Mesenchymal stem cell (in vitro differentiated cells and primary cell): ENCODE measurements at regions not wholly inside any gene's neighbourhood (a gene's known extent, or its start where the extent isn't known, plus 50 kb on each side); places are given as distances from the start of the nearest gene placed in this dataset.

Experiments
- DNase-seq: peaks from one replicate; pipeline ENCODE4 v3.0.0-alpha.2; 2013
- H2AFZ ChIP-seq: one replicate; pipeline ENCODE4 v1.6.1; 2013; ENCODE audit warnings: low read depth, mild to moderate bottlenecking, control low read depth, inconsistent platforms, low read length, moderate library complexity
- H2AK5ac ChIP-seq: 2 replicates; pipeline ENCODE4 v1.6.1; 2013; ENCODE audit warnings: low read length, moderate library complexity, mild to moderate bottlenecking, inconsistent platforms; ENCODE audit not compliant: severe bottlenecking
- H2BK120ac ChIP-seq: one replicate; pipeline ENCODE4 v1.6.1; 2013; ENCODE audit warnings: low read depth, mild to moderate bottlenecking, inconsistent platforms, low read length, moderate library complexity
- H2BK12ac ChIP-seq, 2 experiments: one replicate each; pipeline ENCODE4 v1.6.1; 2013; ENCODE audit warnings: inconsistent platforms in 2 of 2, low read length in 2 of 2, mild to moderate bottlenecking in 2 of 2, moderate library complexity in 2 of 2, control low read depth in 1 of 2
- H2BK15ac ChIP-seq: one replicate; pipeline ENCODE4 v1.6.1; 2013; ENCODE audit warnings: mild to moderate bottlenecking, low read depth, inconsistent platforms; ENCODE audit not compliant: poor library complexity, severe bottlenecking
- H2BK5ac ChIP-seq: 2 replicates; pipeline ENCODE4 v1.6.1; 2013; ENCODE audit warnings: low read depth, mild to moderate bottlenecking, low read length, control low read depth, inconsistent platforms; ENCODE audit not compliant: poor library complexity, severe bottlenecking
- H3K14ac ChIP-seq, 2 experiments: one replicate each; pipeline ENCODE4 v1.6.1; 2013; ENCODE audit warnings: inconsistent platforms in 2 of 2, low read length in 2 of 2, control low read depth in 1 of 2, mild to moderate bottlenecking in 1 of 2, moderate library complexity in 1 of 2
- H3K18ac ChIP-seq, 2 experiments: one replicate each; pipeline ENCODE4 v1.6.1; 2013; ENCODE audit warnings: inconsistent platforms in 2 of 2, low read length in 2 of 2, control low read depth in 1 of 2, low read depth in 1 of 2, mild to moderate bottlenecking in 1 of 2
- H3K23ac ChIP-seq, 2 experiments: one replicate each; pipeline ENCODE4 v1.6.1; 2013; ENCODE audit warnings: inconsistent platforms in 2 of 2, low read length in 2 of 2, mild to moderate bottlenecking in 2 of 2, moderate library complexity in 2 of 2, control low read depth in 1 of 2
- H3K27ac ChIP-seq: 2 replicates; pipeline ENCODE4 v1.5.1; 2013; ENCODE audit warnings: mild to moderate bottlenecking, moderate library complexity, low read length, control low read depth, inconsistent platforms; ENCODE audit not compliant: poor library complexity, severe bottlenecking
- H3K27me3 ChIP-seq, 2 experiments: 2 replicates each; pipeline versions ENCODE4 v1.6.1 to v1.7.0; 2013; ENCODE audit warnings: low read length in 2 of 2, mild to moderate bottlenecking in 2 of 2, moderate library complexity in 2 of 2, control low read depth in 1 of 2, inconsistent platforms in 1 of 2; ENCODE audit not compliant: control insufficient read depth in 1 of 2, insufficient read depth in 1 of 2
- H3K36me3 ChIP-seq, 2 experiments: 2 replicates each; pipeline versions ENCODE4 v1.6.1 to v1.7.0; 2013; ENCODE audit warnings: low read length in 2 of 2, control low read depth in 1 of 2, inconsistent platforms in 1 of 2, low read depth in 1 of 2, mild to moderate bottlenecking in 1 of 2; ENCODE audit not compliant: insufficient read depth in 2 of 2, control insufficient read depth in 1 of 2
- H3K4ac ChIP-seq, 2 experiments: one replicate each; pipeline ENCODE4 v1.6.1; 2013; ENCODE audit warnings: inconsistent platforms in 2 of 2, low read length in 2 of 2, mild to moderate bottlenecking in 2 of 2, moderate library complexity in 2 of 2, control low read depth in 1 of 2, low read depth in 1 of 2
- H3K4me1 ChIP-seq: 2 replicates; pipeline ENCODE4 v1.6.1; 2013; ENCODE audit warnings: low read depth, low read length, control low read depth; ENCODE audit not compliant: control insufficient read depth, insufficient read depth
- H3K4me2 ChIP-seq: 2 replicates; pipeline ENCODE4 v1.6.1; 2013; ENCODE audit warnings: low read length, mild to moderate bottlenecking, inconsistent platforms; ENCODE audit not compliant: poor library complexity, severe bottlenecking
- H3K4me3 ChIP-seq, 2 experiments: 2 replicates each; pipeline versions ENCODE4 v1.5.1 to v1.7.0; 2013; ENCODE audit warnings: low read length in 2 of 2, mild to moderate bottlenecking in 2 of 2, control low read depth in 1 of 2, low read depth in 1 of 2; ENCODE audit not compliant: insufficient read depth in 1 of 2
- H3K79me1 ChIP-seq: replicated peaks from 2 replicates; pipeline ENCODE4 v1.6.1; 2013; ENCODE audit warnings: mild to moderate bottlenecking, control low read depth, low read length, inconsistent platforms; ENCODE audit not compliant: poor library complexity, severe bottlenecking
- H3K9ac ChIP-seq: 2 replicates; pipeline ENCODE4 v1.7.0; 2013; ENCODE audit warnings: mild to moderate bottlenecking, low read length, moderate library complexity
- H3K9me3 ChIP-seq: 2 replicates; pipeline ENCODE4 v1.7.0; 2013; ENCODE audit warnings: mild to moderate bottlenecking, low read length; ENCODE audit not compliant: control insufficient read depth
- H4K8ac ChIP-seq: one replicate; pipeline ENCODE4 v1.6.1; 2013; ENCODE audit warnings: inconsistent platforms, mild to moderate bottlenecking, low read length, moderate library complexity
- H4K91ac ChIP-seq: one replicate; pipeline ENCODE4 v1.6.1; 2013; ENCODE audit warnings: mild to moderate bottlenecking, low read length, inconsistent platforms
- WGBS: methylation state at CpG from one replicate; pipeline ENCODE4 v1.1.7; 2013; ENCODE audit warnings: mixed read lengths; 5-methylcytosine and 5-hydroxymethylcytosine counted together

DNA sequence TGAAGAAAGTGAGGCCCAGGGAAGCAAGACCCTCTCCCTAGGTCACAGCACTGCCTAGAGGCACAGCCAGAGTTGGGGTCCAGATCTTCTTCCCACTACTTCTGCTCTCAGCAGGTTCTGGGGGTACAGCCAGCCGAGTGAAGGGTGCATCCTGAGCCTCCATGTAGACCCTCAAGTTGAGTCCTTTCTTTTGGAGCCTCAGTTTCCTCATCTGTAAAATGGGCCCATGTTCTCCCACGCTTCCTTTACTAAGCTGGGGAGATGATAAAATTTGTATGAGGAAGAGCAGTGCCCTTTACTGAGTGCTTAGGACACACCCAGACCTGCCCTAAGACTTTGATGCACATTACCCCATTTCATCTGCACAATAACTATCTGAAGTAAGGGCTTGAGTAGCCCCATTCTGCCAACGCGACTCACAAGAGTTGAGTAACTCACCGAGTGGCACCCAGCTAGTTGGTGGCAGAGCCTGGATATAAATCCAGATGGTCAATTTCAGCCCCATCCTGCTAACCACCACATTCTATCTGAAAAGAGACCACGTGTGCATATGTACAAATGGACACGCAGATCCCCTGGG is 64.3 kb upstream of the GGTA1 start:
- no peaks in the 10 kb centered on the region for H3K9me3 ChIP-seq
- no peak overlapping the region for H3K27ac ChIP-seq
- H3K23ac ChIP-seq: no peak overlapping the region
- 90% methylated on average over 6 of the region's 7 CpGs for WGBS
- no peak overlapping the region for H3K9ac ChIP-seq
- H3K4ac ChIP-seq: no peak overlapping the region
- no peak for DNase-seq
- no peak overlapping the region for H2BK15ac ChIP-seq
- H3K79me1 ChIP-seq: no peaks in the 10 kb centered on the region
- no peak overlapping the region for H2AK5ac ChIP-seq
- H2BK12ac ChIP-seq: peak overlapping the region in 1 of 2 experiments; percentile 44
- H3K4me2 ChIP-seq: no peak overlapping the region
- H3K18ac ChIP-seq: no peak overlapping the region
- H3K14ac ChIP-seq: no peak overlapping the region
- no peak overlapping the region for H3K4me3 ChIP-seq
- no peak overlapping the region for H4K8ac ChIP-seq
- H3K27me3 ChIP-seq: peaks cover 0 to 17% of the 10 kb centered on the region in 2 experiments
- no peak overlapping the region for H2AFZ ChIP-seq
- no peak overlapping the region for H4K91ac ChIP-seq
- H3K4me1 ChIP-seq: peaks cover 25% of the 10 kb centered on the region
- H2BK120ac ChIP-seq: no peak overlapping the region
- no peaks in the 10 kb centered on the region for H3K36me3 ChIP-seq
- no peak overlapping the region for H2BK5ac ChIP-seq

GRCh38 chr9:121564504-121565260 is 65.0 kb upstream of the GGTA1 start:
- no peak overlapping the region for H3K4me3 ChIP-seq
- H2BK120ac ChIP-seq: no peak overlapping the region
- H2AFZ ChIP-seq: no peak overlapping the region
- H3K27me3 ChIP-seq: peaks cover 0 to 17% of the 10 kb centered on the region in 2 experiments
- no peaks in the 10 kb centered on the region for H3K9me3 ChIP-seq
- no peak overlapping the region for H3K4me2 ChIP-seq
- H2BK5ac ChIP-seq: no peak overlapping the region
- H3K9ac ChIP-seq: no peak overlapping the region
- peak overlapping the region in 1 of 2 experiments; percentile 50 for H3K18ac ChIP-seq
- peak overlapping the region in 1 of 2 experiments; percentile 15 for H3K14ac ChIP-seq
- no peak overlapping the region for H3K23ac ChIP-seq
- H2BK12ac ChIP-seq: peak overlapping the region; percentile 12 to 44
- no peaks in the 10 kb centered on the region for H3K36me3 ChIP-seq
- H3K4ac ChIP-seq: peak overlapping the region in 1 of 2 experiments; percentile 13
- no peak overlapping the region for H4K8ac ChIP-seq
- no peak overlapping the region for H4K91ac ChIP-seq
- DNase-seq: no peak
- no peak overlapping the region for H2BK15ac ChIP-seq
- H3K27ac ChIP-seq: no peak overlapping the region
- no peak overlapping the region for H2AK5ac ChIP-seq
- no peaks in the 10 kb centered on the region for H3K79me1 ChIP-seq
- peaks cover 24% of the 10 kb centered on the region for H3K4me1 ChIP-seq
- 76% methylated on average over 11 of the region's 11 CpGs for WGBS

DNA sequence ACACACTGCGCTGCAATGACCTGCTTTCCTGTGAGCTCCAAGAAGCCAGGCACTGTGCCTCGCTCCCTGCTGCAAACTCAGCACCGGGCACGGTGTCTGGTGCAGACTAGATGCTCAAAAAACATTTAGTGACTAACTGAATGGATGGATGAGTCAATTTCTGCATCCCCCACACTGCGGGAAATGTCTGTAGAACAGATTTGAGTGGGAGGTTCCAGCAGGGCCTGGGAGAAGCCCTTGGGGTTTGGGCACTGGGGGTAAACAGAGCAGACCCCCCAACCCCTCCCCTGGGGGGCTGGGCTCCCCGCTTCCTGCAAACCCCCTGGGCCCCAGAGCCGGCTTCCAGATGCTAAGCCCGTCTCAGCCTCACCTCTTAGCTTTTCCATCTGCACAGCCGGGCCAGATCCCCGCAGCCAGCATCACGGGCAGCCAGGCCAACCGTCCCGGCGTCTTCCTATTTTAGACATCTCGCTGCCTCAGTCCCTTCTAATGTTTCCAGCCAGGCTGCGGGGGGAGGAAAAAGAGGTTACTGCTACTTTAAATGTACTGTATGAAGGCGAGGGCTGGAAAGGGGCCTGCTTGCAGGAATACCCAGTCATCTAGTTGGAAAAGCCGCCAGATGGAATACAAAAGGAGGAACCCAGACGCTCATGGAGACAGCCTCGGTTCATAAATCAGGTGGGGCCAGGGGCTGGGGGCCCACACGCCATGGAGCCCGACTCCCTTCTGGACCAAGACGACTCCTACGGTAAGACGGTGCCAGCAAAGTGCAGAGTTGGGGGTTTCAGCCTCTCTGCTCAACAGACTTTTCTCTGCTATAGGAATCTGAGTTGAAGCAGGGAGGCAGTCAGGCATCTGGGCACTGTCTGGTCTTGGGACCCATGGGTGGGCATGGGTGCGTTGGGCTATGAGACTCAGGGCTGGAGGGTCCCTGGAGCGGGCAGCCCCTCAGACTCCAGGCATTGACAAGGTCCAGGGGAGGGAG is 67.1 kb upstream of the GGTA1 start:
- no peaks in the 10 kb centered on the region for H3K9me3 ChIP-seq
- H3K14ac ChIP-seq: peak overlapping the region in 1 of 2 experiments; percentile 82
- H3K27me3 ChIP-seq: peaks cover 10 to 28% of the 10 kb centered on the region in 2 experiments
- WGBS: 53% methylated on average over 27 of the region's 27 CpGs
- H3K4me2 ChIP-seq: no peak overlapping the region
- H3K18ac ChIP-seq: peak overlapping the region in 1 of 2 experiments; percentile 73
- peaks cover 24% of the 10 kb centered on the region for H3K4me1 ChIP-seq
- H4K91ac ChIP-seq: no peak overlapping the region
- no peak overlapping the region for H2BK15ac ChIP-seq
- peak; percentile 42 for DNase-seq
- no peak overlapping the region for H3K27ac ChIP-seq
- peak overlapping the region; percentile 69 for H3K9ac ChIP-seq
- H2BK120ac ChIP-seq: no peak overlapping the region
- H3K4me3 ChIP-seq: peak overlapping the region in 1 of 2 experiments; percentile 59
- H3K79me1 ChIP-seq: no peaks in the 10 kb centered on the region
- H3K4ac ChIP-seq: no peak overlapping the region
- H2BK12ac ChIP-seq: no peak overlapping the region
- H4K8ac ChIP-seq: no peak overlapping the region
- H3K36me3 ChIP-seq: no peaks in the 10 kb centered on the region
- no peak overlapping the region for H2BK5ac ChIP-seq
- H3K23ac ChIP-seq: no peak overlapping the region
- H2AK5ac ChIP-seq: peak overlapping the region; percentile 24
- H2AFZ ChIP-seq: peak overlapping the region; percentile 49
